Astrocyte (in vitro differentiated cells and primary cell): ENCODE measurements at regions not wholly inside any gene's neighbourhood (a gene's known extent, or its start where the extent isn't known, plus 50 kb on each side); places are given as distances from the start of the nearest gene placed in this dataset.

Experiments
- DNase-seq: peaks from one replicate; pipeline ENCODE4 v3.0.0-alpha.2; 2010; ENCODE audit warnings: low read depth
- FAIRE-seq: peaks from 2 replicates; lab custom pipeline; 2011; peaks lifted over from hg19 to GRCh38; lab: Jason Lieb, UNC
- H2AFZ ChIP-seq: 2 replicates; pipeline ENCODE4 v1.6.0; 2012; ENCODE audit warnings: low read depth, low read length, inconsistent platforms
- H3K27ac ChIP-seq: 2 replicates; pipeline ENCODE4 v1.5.1; 2011; ENCODE audit warnings: low read depth, low read length, inconsistent platforms
- H3K27me3 ChIP-seq: 2 replicates; pipeline ENCODE4 v1.6.0; 2011; ENCODE audit warnings: low read length, inconsistent platforms; ENCODE audit not compliant: insufficient read depth
- H3K36me3 ChIP-seq: 2 replicates; pipeline ENCODE4 v1.5.1; 2011; ENCODE audit warnings: low read length, inconsistent platforms; ENCODE audit not compliant: insufficient read depth
- H3K4me1 ChIP-seq: 2 replicates; pipeline ENCODE4 v1.5.1; 2011; ENCODE audit warnings: low read length, inconsistent platforms; ENCODE audit not compliant: insufficient read depth
- H3K4me2 ChIP-seq: 2 replicates; pipeline ENCODE4 v1.6.0; 2012; ENCODE audit warnings: low read length, inconsistent platforms
- H3K4me3 ChIP-seq: 2 replicates; pipeline ENCODE4 v1.5.1; 2011; ENCODE audit warnings: low read depth, mild to moderate bottlenecking, low read length, inconsistent platforms; ENCODE audit not compliant: insufficient read depth
- H3K79me2 ChIP-seq: 2 replicates; pipeline ENCODE4 v1.6.0; 2012; ENCODE audit warnings: mild to moderate bottlenecking, low read length, inconsistent platforms; ENCODE audit not compliant: insufficient read depth
- H3K9ac ChIP-seq: 2 replicates; pipeline ENCODE4 v1.6.0; 2012; ENCODE audit warnings: mild to moderate bottlenecking, low read length, inconsistent platforms
- H3K9me3 ChIP-seq: 2 replicates; pipeline ENCODE4 v1.5.1; 2012; ENCODE audit warnings: low read depth, mild to moderate bottlenecking, low read length, inconsistent platforms; ENCODE audit not compliant: insufficient read depth
- H4K20me1 ChIP-seq: 2 replicates; pipeline ENCODE4 v1.6.0; 2012; ENCODE audit warnings: low read length, inconsistent platforms; ENCODE audit not compliant: insufficient read depth
- H3K27ac Mint-ChIP-seq: one replicate; pipeline ENCODE4 v1.8.0; 2021; ENCODE audit warnings: mild to moderate bottlenecking, mixed read lengths; ENCODE audit not compliant: unreplicated experiment
- H3K27me3 Mint-ChIP-seq: one replicate; pipeline ENCODE4 v1.8.0; 2021; ENCODE audit warnings: low read depth, mixed read lengths; ENCODE audit not compliant: unreplicated experiment
- H3K36me3 Mint-ChIP-seq: one replicate; pipeline ENCODE4 v1.8.0; 2021; ENCODE audit warnings: low read depth, mixed read lengths; ENCODE audit not compliant: unreplicated experiment
- H3K4me1 Mint-ChIP-seq: one replicate; pipeline ENCODE4 v1.8.0; 2021; ENCODE audit warnings: low read depth, mixed read lengths; ENCODE audit not compliant: unreplicated experiment
- H3K4me3 Mint-ChIP-seq: one replicate; pipeline ENCODE4 v1.8.0; 2021; ENCODE audit warnings: mild to moderate bottlenecking, moderate library complexity, mixed read lengths; ENCODE audit not compliant: unreplicated experiment
- H3K9me3 Mint-ChIP-seq: one replicate; pipeline ENCODE4 v1.8.0; 2021; ENCODE audit warnings: mild to moderate bottlenecking, mixed read lengths; ENCODE audit not compliant: unreplicated experiment
- CTCF ChIP-seq: IDR thresholded peaks from 2 replicates; pipeline ENCODE4 v1.5.1; 2011; ENCODE audit warnings: low read depth, mild to moderate bottlenecking, inconsistent platforms, low read length, moderate library complexity; ENCODE audit not compliant: insufficient read depth
- EZH2 ChIP-seq: IDR thresholded peaks from 2 replicates; pipeline ENCODE4 v1.6.1; 2012; ENCODE audit warnings: mild to moderate bottlenecking, low read length, inconsistent platforms; ENCODE audit not compliant: insufficient read depth

DNA sequence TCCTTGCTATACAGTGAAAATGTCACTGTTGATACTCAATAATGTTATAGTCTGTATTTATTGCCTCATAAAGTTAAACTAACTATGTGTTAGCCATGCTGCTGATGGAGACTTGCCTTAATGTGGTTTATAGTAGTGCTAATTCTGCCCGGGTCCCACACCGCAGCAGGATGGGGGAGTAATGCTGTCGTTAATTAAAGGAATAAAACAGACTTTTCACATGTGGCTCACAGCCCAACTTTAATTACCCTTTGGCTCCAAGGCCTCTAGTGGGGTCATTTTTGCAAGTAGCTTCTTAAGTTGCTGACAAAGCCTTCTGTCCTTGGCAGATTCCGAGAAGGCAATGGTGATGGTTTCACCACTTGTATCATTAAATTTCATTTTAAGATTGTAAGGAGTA lies 634.3 kb downstream of the TBC1D32 start:
- H3K36me3 Mint-ChIP-seq = no peaks in the 10 kb centered on the region
- Histone ChIP-seq H3K9me3 (no peaks in the 10 kb centered on the region), H3K27me3 (no peaks in the 10 kb centered on the region), H3K79me2 (no peaks in the 10 kb centered on the region), H3K4me2 (no peak overlapping the region), H4K20me1 (no peaks in the 10 kb centered on the region), H3K4me1 (no peaks in the 10 kb centered on the region), H3K36me3 (no peaks in the 10 kb centered on the region), H3K9ac (no peak overlapping the region), H3K27ac (no peak overlapping the region), H2AFZ (no peak overlapping the region), H3K4me3 (no peak overlapping the region)
- no peak overlapping the region for H3K4me3 Mint-ChIP-seq
- no peaks in the 10 kb centered on the region for H3K4me1 Mint-ChIP-seq
- FAIRE-seq = no peak
- H3K27ac Mint-ChIP-seq = no peak overlapping the region
- H3K27me3 Mint-ChIP-seq = no peaks in the 10 kb centered on the region
- TF ChIP-seq CTCF = no peak
- no peak for TF ChIP-seq EZH2
- no peak for DNase-seq
- no peaks in the 10 kb centered on the region for H3K9me3 Mint-ChIP-seq

DNA sequence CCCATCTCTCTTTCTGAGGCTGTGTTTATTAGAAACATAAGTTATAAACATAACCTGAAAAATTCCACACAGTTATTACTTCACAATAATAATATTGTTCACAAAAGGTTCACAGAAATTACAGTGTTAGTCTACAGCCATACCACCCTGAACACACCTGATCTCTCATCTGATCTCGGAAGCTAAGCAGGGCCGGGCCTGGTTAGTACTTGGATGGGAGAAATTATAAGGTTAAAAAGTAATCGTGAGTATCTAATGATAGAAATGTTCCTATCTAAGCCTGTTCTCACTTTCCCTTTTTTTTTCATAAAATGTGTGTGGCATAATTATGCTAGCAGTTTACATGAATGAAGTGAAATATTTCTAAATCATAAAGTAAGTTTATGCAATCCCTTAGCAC lies 647.8 kb downstream of the TBC1D32 start:
- TF ChIP-seq CTCF (no peak), EZH2 (no peak)
- Histone ChIP-seq H3K36me3 (no peaks in the 10 kb centered on the region), H2AFZ (no peak overlapping the region), H4K20me1 (no peaks in the 10 kb centered on the region), H3K4me1 (no peaks in the 10 kb centered on the region), H3K27me3 (no peaks in the 10 kb centered on the region), H3K4me3 (no peak overlapping the region), H3K79me2 (no peaks in the 10 kb centered on the region), H3K4me2 (no peak overlapping the region), H3K27ac (no peak overlapping the region), H3K9me3 (no peaks in the 10 kb centered on the region), H3K9ac (no peak overlapping the region)
- no peak for FAIRE-seq
- Mint-ChIP-seq H3K27me3 (no peaks in the 10 kb centered on the region), H3K36me3 (no peaks in the 10 kb centered on the region), H3K27ac (no peak overlapping the region), H3K4me3 (no peak overlapping the region), H3K4me1 (no peaks in the 10 kb centered on the region), H3K9me3 (peaks cover 3% of the 10 kb centered on the region)
- DNase-seq = no peak

GRCh38 chr6:120682145-120682544 lies 652.1 kb downstream of the TBC1D32 start:
- no peak overlapping the region for H3K27ac ChIP-seq
- H3K9me3 Mint-ChIP-seq = no peaks in the 10 kb centered on the region
- H3K79me2 ChIP-seq = no peaks in the 10 kb centered on the region
- no peak overlapping the region for H3K4me3 ChIP-seq
- no peak overlapping the region for H3K4me2 ChIP-seq
- no peak for TF ChIP-seq CTCF
- TF ChIP-seq EZH2 = no peak
- no peaks in the 10 kb centered on the region for H3K36me3 Mint-ChIP-seq
- H4K20me1 ChIP-seq = no peaks in the 10 kb centered on the region
- H3K4me3 Mint-ChIP-seq = no peak overlapping the region
- no peaks in the 10 kb centered on the region for H3K27me3 ChIP-seq
- H3K36me3 ChIP-seq = no peaks in the 10 kb centered on the region
- H3K9ac ChIP-seq = no peak overlapping the region
- DNase-seq (no peak), FAIRE-seq (no peak)
- no peak overlapping the region for H2AFZ ChIP-seq
- H3K27me3 Mint-ChIP-seq = no peaks in the 10 kb centered on the region
- no peaks in the 10 kb centered on the region for H3K4me1 ChIP-seq
- H3K4me1 Mint-ChIP-seq = no peaks in the 10 kb centered on the region
- no peak overlapping the region for H3K27ac Mint-ChIP-seq
- no peaks in the 10 kb centered on the region for H3K9me3 ChIP-seq
